ENCODE measurements at regions not wholly inside any gene's neighbourhood (a gene's known extent, or its start where the extent isn't known, plus 50 kb on each side); places are given as distances from the start of the nearest gene placed in this dataset.

- Histone ChIP-seq H3K9me3 (ENCODE audit: severe bottlenecking) (peaks cover 3% of the 10 kb centered on the region), H3K36me3 (ENCODE audit: low read depth) (no peaks in the 10 kb centered on the region), H3K27ac (ENCODE audit: poor library complexity, severe bottlenecking) (no peak overlapping the region), H3K4me1 (ENCODE audit: insufficient read depth, poor library complexity, severe bottlenecking) (no peaks in the 10 kb centered on the region), H3K4me3 (ENCODE audit: severe bottlenecking) (no peak overlapping the region), H3K27me3 (ENCODE audit: insufficient read depth, poor library complexity, severe bottlenecking) (no peaks in the 10 kb centered on the region)
- TF ChIP-seq CTCF (IDR thresholded peaks at IDR 0.05; ENCODE audit: poor library complexity, severe bottlenecking): no peak
- DNase-seq (ENCODE audit: low spot score): no peak
- ATAC-seq (ENCODE audit: low read depth): no peak
Observed at GRCh38 chr6:27106382-27106781, 141.1 kb upstream of the PRSS16 start.

GRCh38 chr6:27111743-27112142 lies 135.8 kb upstream of the PRSS16 start:
- DNase-seq (ENCODE audit: low spot score) (no peak), ATAC-seq (ENCODE audit: low read depth) (no peak)
- no peak for TF ChIP-seq CTCF (IDR thresholded peaks at IDR 0.05; ENCODE audit: poor library complexity, severe bottlenecking)
- no peaks in the 10 kb centered on the region for H3K4me1 ChIP-seq (ENCODE audit: insufficient read depth, poor library complexity, severe bottlenecking)
- no peaks in the 10 kb centered on the region for H3K36me3 ChIP-seq (ENCODE audit: low read depth)
- no peak overlapping the region for H3K4me3 ChIP-seq (ENCODE audit: severe bottlenecking)
- H3K9me3 ChIP-seq (ENCODE audit: severe bottlenecking): peaks cover 7% of the 10 kb centered on the region
- H3K27me3 ChIP-seq (ENCODE audit: insufficient read depth, poor library complexity, severe bottlenecking): no peaks in the 10 kb centered on the region
- H3K27ac ChIP-seq (ENCODE audit: poor library complexity, severe bottlenecking): no peak overlapping the region

- Histone ChIP-seq H3K9me3 (ENCODE audit: severe bottlenecking) (peaks cover 7% of the 10 kb centered on the region), H3K36me3 (ENCODE audit: low read depth) (no peaks in the 10 kb centered on the region), H3K4me1 (ENCODE audit: insufficient read depth, poor library complexity, severe bottlenecking) (no peaks in the 10 kb centered on the region), H3K4me3 (ENCODE audit: severe bottlenecking) (no peak overlapping the region), H3K27me3 (ENCODE audit: insufficient read depth, poor library complexity, severe bottlenecking) (no peaks in the 10 kb centered on the region), H3K27ac (ENCODE audit: poor library complexity, severe bottlenecking) (no peak overlapping the region)
- ATAC-seq (ENCODE audit: low read depth) (no peak), DNase-seq (ENCODE audit: low spot score) (no peak)
- no peak for TF ChIP-seq CTCF (IDR thresholded peaks at IDR 0.05; ENCODE audit: poor library complexity, severe bottlenecking)
Observed at GRCh38 chr6:27112974-27113373, 134.5 kb upstream of the PRSS16 start.

GRCh38 chr6:27119329-27119728 lies 128.2 kb upstream of the PRSS16 start:
- Histone ChIP-seq H3K36me3 (ENCODE audit: low read depth) (no peaks in the 10 kb centered on the region), H3K4me1 (ENCODE audit: insufficient read depth, poor library complexity, severe bottlenecking) (peaks cover 7% of the 10 kb centered on the region), H3K27ac (ENCODE audit: poor library complexity, severe bottlenecking) (no peak overlapping the region), H3K27me3 (ENCODE audit: insufficient read depth, poor library complexity, severe bottlenecking) (no peaks in the 10 kb centered on the region), H3K9me3 (ENCODE audit: severe bottlenecking) (no peaks in the 10 kb centered on the region), H3K4me3 (ENCODE audit: severe bottlenecking) (no peak overlapping the region)
- TF ChIP-seq CTCF (IDR thresholded peaks at IDR 0.05; ENCODE audit: poor library complexity, severe bottlenecking): no peak
- DNase-seq (ENCODE audit: low spot score) (no peak), ATAC-seq (ENCODE audit: low read depth) (no peak)

- Histone ChIP-seq H3K4me1 (ENCODE audit: insufficient read depth, poor library complexity, severe bottlenecking) (peaks cover 7% of the 10 kb centered on the region), H3K9me3 (ENCODE audit: severe bottlenecking) (no peaks in the 10 kb centered on the region), H3K27ac (ENCODE audit: poor library complexity, severe bottlenecking) (no peak overlapping the region), H3K4me3 (ENCODE audit: severe bottlenecking) (no peak overlapping the region), H3K27me3 (ENCODE audit: insufficient read depth, poor library complexity, severe bottlenecking) (no peaks in the 10 kb centered on the region), H3K36me3 (ENCODE audit: low read depth) (no peaks in the 10 kb centered on the region)
- DNase-seq (ENCODE audit: low spot score): no peak
- ATAC-seq (ENCODE audit: low read depth): no peak
- TF ChIP-seq CTCF (IDR thresholded peaks at IDR 0.05; ENCODE audit: poor library complexity, severe bottlenecking): no peak
Observed at GRCh38 chr6:27119761-27120160, 127.7 kb upstream of the PRSS16 start.
